ENCODE measurements at regions not wholly inside any gene's neighbourhood (a gene's known extent, or its start where the extent isn't known, plus 50 kb on each side); places are given as distances from the start of the nearest gene placed in this dataset.
"Not testable (repeated sequence)": the region's sequence is repeated elsewhere in the genome, so short reads cannot be mapped to it uniquely, and the experiment has no call there.

DNA sequence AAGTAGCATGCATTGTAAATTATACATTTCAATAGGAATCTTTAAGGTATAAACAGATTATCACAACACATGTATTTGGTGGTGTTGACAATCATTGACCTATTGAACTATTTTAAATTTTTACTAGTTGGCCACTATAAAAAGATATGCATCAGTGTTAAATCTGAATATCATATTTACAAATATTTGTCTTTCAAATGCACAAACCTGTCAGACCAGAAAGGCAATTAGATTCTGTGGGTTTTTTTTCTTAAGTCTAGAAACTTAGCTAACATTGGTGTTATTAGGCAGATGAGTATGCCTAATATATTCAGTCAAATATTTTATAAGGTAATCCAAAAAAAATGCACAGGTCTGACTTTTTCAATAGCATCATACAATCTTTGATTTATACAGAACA, 241.4 kb upstream of the DGKB start:
- peak; percentile 18 for DNase-seq (ENCODE audit: low spot score)

DNA sequence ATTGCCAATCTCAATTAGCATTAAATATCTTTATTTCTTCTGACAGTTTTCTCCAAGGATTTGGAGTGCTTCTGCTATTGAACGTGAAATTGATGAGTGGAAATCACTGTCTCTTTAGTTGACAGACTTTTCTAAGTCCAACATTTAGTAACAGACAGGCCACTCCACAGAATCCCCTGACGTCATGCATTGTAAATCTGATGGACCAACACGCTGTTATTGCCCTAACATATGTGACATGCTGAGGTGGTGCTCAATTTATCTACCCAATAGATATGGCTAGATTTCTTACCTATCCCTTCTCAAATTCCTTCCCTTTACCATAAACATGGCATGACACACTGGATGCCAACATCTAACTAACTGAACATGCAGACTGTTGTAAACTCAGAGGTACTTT, 240.6 kb upstream of the DGKB start:
- DNase-seq (ENCODE audit: low spot score): no peak

DNA sequence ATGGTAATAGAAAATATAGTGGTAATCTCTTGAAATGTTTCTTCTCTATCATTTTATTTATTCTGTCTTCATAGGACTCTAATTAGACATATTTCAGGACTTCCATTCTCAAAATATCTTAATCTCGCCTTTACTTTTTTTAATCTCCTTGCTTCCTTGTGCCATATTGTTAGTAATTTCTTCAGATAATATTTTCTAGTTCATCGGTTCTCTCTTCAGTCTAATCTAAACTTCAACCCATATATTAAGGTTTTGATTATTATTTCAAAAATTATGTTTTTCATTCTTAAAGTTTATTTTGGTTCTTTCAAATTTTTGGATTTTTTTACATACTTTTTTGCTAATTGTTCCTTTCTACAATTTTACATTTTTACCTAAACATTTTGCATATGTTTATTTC, 237.9 kb upstream of the DGKB start:
- no peak for DNase-seq (ENCODE audit: low spot score)

GRCh38 chr7:15131661-15132060, 229.1 kb upstream of the DGKB start:
- no peak for DNase-seq (ENCODE audit: low spot score)

DNA sequence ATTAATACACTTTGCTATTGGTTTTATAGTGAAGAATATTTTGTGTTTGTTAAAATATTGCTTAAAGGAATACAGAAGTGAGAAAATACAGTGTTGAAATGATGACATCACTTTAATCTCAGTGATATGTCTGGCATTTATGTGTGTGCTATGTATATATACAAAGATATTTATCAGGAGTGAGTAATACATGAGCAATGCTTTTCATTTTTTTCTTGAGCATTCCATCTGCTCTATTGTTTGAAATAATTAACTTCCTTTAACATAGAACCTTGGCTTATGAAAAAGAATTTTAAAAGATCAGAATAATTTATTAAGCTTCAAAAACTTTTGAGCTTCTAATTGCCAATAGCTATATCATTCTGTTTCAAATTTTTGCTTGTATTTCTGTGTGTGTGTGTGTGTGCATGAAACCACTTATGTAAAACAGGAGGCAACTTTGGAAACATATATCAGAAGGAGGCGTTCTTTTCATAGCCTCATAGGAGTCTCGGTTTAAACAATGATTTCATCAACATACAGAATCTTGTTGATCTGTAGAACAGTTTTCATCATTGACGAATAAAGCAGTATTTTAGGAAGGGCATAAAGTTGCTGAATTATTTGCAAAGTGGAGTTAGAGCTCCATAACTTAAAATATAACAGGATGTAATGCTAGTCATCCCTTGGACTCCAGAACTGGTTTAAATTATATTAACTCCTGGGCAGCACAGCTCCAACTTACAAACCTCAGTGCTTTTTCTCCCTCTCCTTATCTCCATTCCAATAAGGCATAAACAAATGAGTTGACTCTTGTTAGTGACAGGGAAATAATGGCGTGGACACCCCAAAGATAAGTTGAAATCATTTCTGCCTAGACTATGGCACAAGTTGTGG, 228.4 kb upstream of the DGKB start:
- peak; percentile 52 for DNase-seq (ENCODE audit: low spot score)

GRCh38 chr7:15128716-15129115, 226.2 kb upstream of the DGKB start:
- DNase-seq (ENCODE audit: low spot score): no peak

GRCh38 chr7:15126653-15127052, 224.1 kb upstream of the DGKB start:
- not testable (repeated sequence) for DNase-seq (ENCODE audit: low spot score)

DNA sequence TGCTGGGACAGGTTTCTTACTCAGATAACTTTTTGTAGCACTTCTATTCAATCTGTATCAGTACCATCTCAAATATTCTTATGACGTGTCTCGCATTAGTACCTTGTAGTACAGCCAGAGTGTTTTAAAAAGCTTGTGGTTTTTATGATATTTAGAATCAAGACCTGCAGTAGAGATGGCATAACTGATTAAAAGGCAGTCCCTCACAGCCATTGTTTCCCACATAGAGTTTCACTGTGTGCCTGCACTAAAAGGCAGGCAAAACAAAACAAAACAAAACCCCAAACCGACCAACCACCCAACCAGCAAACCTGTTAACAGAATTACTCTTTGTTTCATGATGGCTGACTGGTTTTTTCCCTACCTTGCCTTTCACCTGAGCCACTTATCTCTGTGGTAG, 221.3 kb upstream of the DGKB start:
- peak; percentile 38 for DNase-seq (ENCODE audit: low spot score)

- DNase-seq (ENCODE audit: low spot score): no peak
These were observed 211.2 kb upstream of the DGKB start for GRCh38 chr7:15113752-15114151.

GRCh38 chr7:15105711-15106110, 203.2 kb upstream of the DGKB start:
- DNase-seq (ENCODE audit: low spot score): no peak

- DNase-seq (ENCODE audit: low spot score): no peak
These were observed 202.0 kb upstream of the DGKB start for GRCh38 chr7:15104411-15105092.

DNA sequence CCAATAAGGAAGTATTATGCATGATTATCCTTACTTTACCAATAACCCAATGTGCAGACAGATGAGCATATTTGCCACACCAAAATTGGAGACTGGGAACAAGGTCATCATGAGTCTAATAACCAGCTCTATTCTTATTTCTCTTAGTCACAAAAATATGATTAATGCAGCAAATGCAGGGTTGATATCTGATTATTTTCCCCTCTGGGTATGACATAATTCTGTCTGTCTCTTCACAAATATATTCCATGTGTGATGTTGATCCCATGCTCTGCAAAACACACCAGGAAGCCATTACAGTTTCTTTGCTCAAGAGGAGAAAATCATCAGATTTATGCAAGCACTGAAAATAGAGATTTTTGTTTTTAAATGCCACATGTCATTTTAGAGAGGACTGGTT, 196.5 kb upstream of the DGKB start:
- no peak for DNase-seq (ENCODE audit: low spot score)

- DNase-seq (ENCODE audit: low spot score): no peak
These were observed 194.3 kb upstream of the DGKB start for GRCh38 chr7:15096853-15097252.

- DNase-seq (ENCODE audit: low spot score): no peak
These were observed 192.4 kb upstream of the DGKB start for GRCh38 chr7:15094989-15095388.

DNA sequence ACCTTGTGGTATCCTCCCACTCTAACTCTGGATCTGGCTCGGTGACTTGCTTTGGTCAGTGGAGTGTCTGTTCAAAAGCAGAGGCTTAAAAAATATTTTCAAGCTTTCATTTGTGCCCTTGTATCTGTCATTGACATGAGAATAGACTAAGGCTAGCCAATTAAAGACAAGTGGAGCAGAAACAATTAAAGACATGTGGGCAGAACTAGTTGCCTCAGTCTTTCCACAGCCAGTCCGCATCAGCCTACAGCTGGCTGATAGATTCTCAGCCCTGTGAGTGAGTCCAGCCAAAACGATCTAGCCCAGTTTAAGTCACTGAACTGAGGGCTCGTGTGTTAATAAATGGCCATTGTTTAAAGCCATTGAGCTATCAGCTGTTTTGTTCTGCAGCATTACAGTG, 185.2 kb upstream of the DGKB start:
- no peak for DNase-seq (ENCODE audit: low spot score)

GRCh38 chr7:15086862-15087261, 184.3 kb upstream of the DGKB start:
- DNase-seq (ENCODE audit: low spot score): no peak

- DNase-seq (ENCODE audit: low spot score): no peak
These were observed 183.6 kb upstream of the DGKB start for GRCh38 chr7:15086131-15086611.

GRCh38 chr7:15085366-15085765, 182.8 kb upstream of the DGKB start:
- DNase-seq (ENCODE audit: low spot score): no peak

- no peak for DNase-seq (ENCODE audit: low spot score)
These were observed 181.8 kb upstream of the DGKB start for GRCh38 chr7:15084368-15084767.

GRCh38 chr7:15081891-15082290, 179.3 kb upstream of the DGKB start:
- no peak for DNase-seq (ENCODE audit: low spot score)

- no peak for DNase-seq (ENCODE audit: low spot score)
These were observed 170.8 kb upstream of the DGKB start for GRCh38 chr7:15073301-15073700.

GRCh38 chr7:15068324-15068723, 165.8 kb upstream of the DGKB start:
- DNase-seq (ENCODE audit: low spot score): no peak

DNA sequence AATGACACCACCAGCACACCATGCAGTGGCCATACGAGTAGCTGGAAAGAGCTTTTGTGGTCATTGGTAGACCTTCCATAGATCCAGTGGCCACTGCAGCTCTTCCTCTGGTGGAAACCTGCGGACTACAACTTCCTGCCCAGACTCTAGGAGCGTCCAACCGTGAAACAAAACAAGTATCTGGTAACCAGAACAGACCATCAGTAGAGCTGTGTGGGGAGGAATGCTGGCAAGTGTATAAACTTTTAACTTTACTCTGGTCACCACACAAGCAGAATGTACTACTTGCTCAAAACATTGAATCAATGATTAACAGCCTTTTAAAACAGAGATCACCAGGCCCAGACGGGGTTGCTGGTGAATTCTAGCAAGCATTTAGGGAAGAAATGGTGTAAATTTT, 154.7 kb upstream of the DGKB start:
- DNase-seq (ENCODE audit: low spot score): no peak

Data from HT-29 (cell line).